SK-N-SH treated with all-trans-retinoic acid at 6 μM for 48 hours (cell line): ENCODE measurements at regions not wholly inside any gene's neighbourhood (a gene's known extent, or its start where the extent isn't known, plus 50 kb on each side); places are given as distances from the start of the nearest gene placed in this dataset.

Source experiments
- ATAC-seq: fragments of 200-7000 bp; cut with Tn5 transposase; 3 replicates; pipeline ENCODE4 v1.9.1; 2020; ENCODE audit warnings: mild to moderate bottlenecking, moderate library complexity
- ARNTL ChIP-seq: fragments of 450-650 bp; formaldehyde crosslinking; IDR thresholded peaks from 2 replicates; pipeline ENCODE4 v1.5.0; 2020; ENCODE audit warnings: low read depth, mild to moderate bottlenecking, moderate library complexity, borderline replicate concordance
- CSDC2 ChIP-seq: fragments of 250-450 bp; sonication (Bioruptor Pico); IDR thresholded peaks from 2 replicates; pipeline ENCODE4 v1.5.0; 2020; ENCODE audit warnings: mild to moderate bottlenecking, moderate library complexity
- CSRNP3 ChIP-seq: fragments of 250-450 bp; sonication (Bioruptor Pico); IDR thresholded peaks from 2 replicates; pipeline ENCODE4 v1.5.1; 2021; ENCODE audit warnings: mild to moderate bottlenecking, moderate library complexity
- GLIS3 ChIP-seq: fragments of 250-450 bp; sonication (Bioruptor Pico); IDR thresholded peaks from 2 replicates; pipeline ENCODE4 v1.5.0; 2020; ENCODE audit warnings: mild to moderate bottlenecking, moderate library complexity
- ISL1 ChIP-seq: fragments of 250-450 bp; sonication (Bioruptor Pico); IDR thresholded peaks from 2 replicates; pipeline ENCODE4 v2.1.2; 2022; ENCODE audit warnings: mild to moderate bottlenecking, moderate library complexity
- OSR1 ChIP-seq: fragments of 250-450 bp; sonication (Bioruptor Pico); IDR thresholded peaks from 2 replicates; pipeline ENCODE4 v1.8.0; 2022; ENCODE audit warnings: moderate library complexity, mild to moderate bottlenecking, inconsistent platforms
- PPARA ChIP-seq: fragments of 250-450 bp; sonication (Bioruptor Pico); IDR thresholded peaks from 2 replicates; pipeline ENCODE4 v1.5.0; 2020; ENCODE audit warnings: mild to moderate bottlenecking, borderline replicate concordance
- RARB ChIP-seq: fragments of 250-450 bp; sonication (Bioruptor Pico); IDR thresholded peaks from 2 replicates; pipeline ENCODE4 v1.8.0; 2021; ENCODE audit warnings: mild to moderate bottlenecking, moderate library complexity
- SNAI2 ChIP-seq: fragments of 250-450 bp; sonication (Bioruptor Pico); IDR thresholded peaks from 2 replicates; pipeline ENCODE4 v1.5.0; 2020; ENCODE audit warnings: mild to moderate bottlenecking, moderate library complexity
- TOX ChIP-seq: fragments of 250-450 bp; sonication (Bioruptor Pico); IDR thresholded peaks from 2 replicates; pipeline ENCODE4 v1.8.0; 2021; ENCODE audit warnings: mild to moderate bottlenecking, moderate library complexity, borderline replicate concordance
- TSHZ2 ChIP-seq: fragments of 250-450 bp; sonication (Bioruptor Pico); IDR thresholded peaks from 2 replicates; pipeline ENCODE4 v1.5.0; 2020; ENCODE audit warnings: mild to moderate bottlenecking, moderate library complexity
- ZC3H10 ChIP-seq: fragments of 250-450 bp; sonication (Bioruptor Pico); IDR thresholded peaks from 2 replicates; pipeline ENCODE4 v1.5.1; 2021; ENCODE audit warnings: mild to moderate bottlenecking, moderate library complexity
- ZFP3 ChIP-seq: fragments of 250-450 bp; sonication (Bioruptor Pico); IDR thresholded peaks from 2 replicates; pipeline ENCODE4 v1.5.0; 2020; ENCODE audit warnings: mild to moderate bottlenecking, moderate library complexity
- ZFP30 ChIP-seq: fragments of 450-650 bp; formaldehyde crosslinking; IDR thresholded peaks from 2 replicates; pipeline ENCODE4 v1.5.0; 2022; ENCODE audit warnings: mild to moderate bottlenecking, moderate library complexity
- ZNF565 ChIP-seq: fragments of 450-650 bp; formaldehyde crosslinking; conservative IDR thresholded peaks from 2 replicates; pipeline ENCODE4 v1.5.0; 2020; ENCODE audit warnings: low read depth, mild to moderate bottlenecking, moderate library complexity
- ZNF70 ChIP-seq: fragments of 450-650 bp; formaldehyde crosslinking; IDR thresholded peaks from 2 replicates; pipeline ENCODE4 v1.5.0; 2020; ENCODE audit warnings: mild to moderate bottlenecking, moderate library complexity
- ZNF8 ChIP-seq: fragments of 450-650 bp; formaldehyde crosslinking; IDR thresholded peaks from 2 replicates; pipeline ENCODE4 v1.5.0; 2020; ENCODE audit warnings: mild to moderate bottlenecking, moderate library complexity
- TF ChIP-seq, protein P1 (sequence below): fragments of 250-450 bp; sonication (Bioruptor Pico); IDR thresholded peaks from 2 replicates; pipeline ENCODE4 v1.8.0; 2020; ENCODE audit warnings: mild to moderate bottlenecking, moderate library complexity, borderline replicate concordance
- TF ChIP-seq, protein P2 (sequence below): fragments of 250-450 bp; sonication (Bioruptor Pico); IDR thresholded peaks from 2 replicates; pipeline ENCODE4 v1.8.0; 2021; ENCODE audit warnings: low read depth, mild to moderate bottlenecking, moderate library complexity, borderline replicate concordance

GRCh38 chr10:121088524-121088923 lies 237.4 kb downstream of the WDR11 start:
- TF ChIP-seq RARB (CRISPR knock-in tag) (no peak), ZNF70 (CRISPR knock-in tag) (no peak), PPARA (no peak), CSDC2 (CRISPR knock-in tag) (no peak), ZC3H10 (CRISPR knock-in tag) (no peak)
- TF ChIP-seq, all 23 proteins: peak for 0
- ATAC-seq, result no peak

- no peak for TF ChIP-seq ZNF565 (CRISPR knock-in tag)
- TF ChIP-seq, protein P1, sequence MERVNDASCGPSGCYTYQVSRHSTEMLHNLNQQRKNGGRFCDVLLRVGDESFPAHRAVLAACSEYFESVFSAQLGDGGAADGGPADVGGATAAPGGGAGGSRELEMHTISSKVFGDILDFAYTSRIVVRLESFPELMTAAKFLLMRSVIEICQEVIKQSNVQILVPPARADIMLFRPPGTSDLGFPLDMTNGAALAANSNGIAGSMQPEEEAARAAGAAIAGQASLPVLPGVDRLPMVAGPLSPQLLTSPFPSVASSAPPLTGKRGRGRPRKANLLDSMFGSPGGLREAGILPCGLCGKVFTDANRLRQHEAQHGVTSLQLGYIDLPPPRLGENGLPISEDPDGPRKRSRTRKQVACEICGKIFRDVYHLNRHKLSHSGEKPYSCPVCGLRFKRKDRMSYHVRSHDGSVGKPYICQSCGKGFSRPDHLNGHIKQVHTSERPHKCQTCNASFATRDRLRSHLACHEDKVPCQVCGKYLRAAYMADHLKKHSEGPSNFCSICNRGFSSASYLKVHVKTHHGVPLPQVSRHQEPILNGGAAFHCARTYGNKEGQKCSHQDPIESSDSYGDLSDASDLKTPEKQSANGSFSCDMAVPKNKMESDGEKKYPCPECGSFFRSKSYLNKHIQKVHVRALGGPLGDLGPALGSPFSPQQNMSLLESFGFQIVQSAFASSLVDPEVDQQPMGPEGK (CRISPR knock-in tag), result no peak
- TF ChIP-seq, protein P2, sequence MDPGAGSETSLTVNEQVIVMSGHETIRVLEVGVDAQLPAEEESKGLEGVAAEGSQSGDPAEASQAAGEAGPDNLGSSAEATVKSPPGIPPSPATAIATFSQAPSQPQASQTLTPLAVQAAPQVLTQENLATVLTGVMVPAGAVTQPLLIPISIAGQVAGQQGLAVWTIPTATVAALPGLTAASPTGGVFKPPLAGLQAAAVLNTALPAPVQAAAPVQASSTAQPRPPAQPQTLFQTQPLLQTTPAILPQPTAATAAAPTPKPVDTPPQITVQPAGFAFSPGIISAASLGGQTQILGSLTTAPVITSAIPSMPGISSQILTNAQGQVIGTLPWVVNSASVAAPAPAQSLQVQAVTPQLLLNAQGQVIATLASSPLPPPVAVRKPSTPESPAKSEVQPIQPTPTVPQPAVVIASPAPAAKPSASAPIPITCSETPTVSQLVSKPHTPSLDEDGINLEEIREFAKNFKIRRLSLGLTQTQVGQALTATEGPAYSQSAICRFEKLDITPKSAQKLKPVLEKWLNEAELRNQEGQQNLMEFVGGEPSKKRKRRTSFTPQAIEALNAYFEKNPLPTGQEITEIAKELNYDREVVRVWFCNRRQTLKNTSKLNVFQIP (CRISPR knock-in tag), result no peak
- ATAC-seq, result no peak; the same call in 2 of the 3 replicates
These were observed 238.3 kb downstream of the WDR11 start for GRCh38 chr10:121089434-121089833.

DNA sequence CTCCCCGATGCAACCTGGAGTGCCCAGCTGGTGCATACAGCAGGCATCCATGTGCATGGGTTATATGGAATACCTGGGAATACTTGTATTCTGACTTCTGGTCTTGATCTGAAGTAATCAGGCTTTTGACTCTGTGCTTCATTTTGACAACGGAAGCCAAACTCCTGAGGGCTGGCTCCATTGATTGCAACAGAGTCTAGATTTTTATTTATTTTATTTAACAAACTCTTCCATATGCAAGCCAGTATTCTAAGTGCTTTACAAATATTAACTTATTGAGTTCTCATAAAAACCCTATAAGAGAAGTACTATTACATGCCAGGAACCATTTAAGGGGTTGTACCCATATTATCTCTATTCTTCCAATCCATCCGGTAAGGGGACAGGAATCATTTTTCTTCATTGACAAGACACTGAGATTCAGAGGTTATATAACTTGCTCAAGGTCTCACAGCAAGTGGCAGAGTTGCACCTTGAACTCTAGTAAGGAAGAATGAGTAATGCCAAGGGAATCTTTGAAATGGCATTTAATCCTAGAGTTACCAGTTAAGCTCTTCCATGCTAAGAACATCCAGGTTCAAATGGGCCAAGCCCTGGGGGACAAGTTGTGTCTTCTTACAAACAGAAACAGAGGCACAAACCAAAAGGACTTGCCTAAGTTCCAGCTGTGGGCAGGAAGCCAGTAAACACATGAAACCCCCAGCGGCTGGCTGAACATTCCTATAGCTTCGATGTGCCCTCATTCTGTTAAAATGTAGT lies 241.0 kb downstream of the WDR11 start:
- no peak for ATAC-seq
- TF ChIP-seq CSDC2 (CRISPR knock-in tag), result no peak
- no peak for TF ChIP-seq ZNF70 (CRISPR knock-in tag)
- no peak for TF ChIP-seq RARB (CRISPR knock-in tag)
- TF ChIP-seq TSHZ2, result no peak
- no peak for TF ChIP-seq ARNTL (CRISPR knock-in tag)
- no peak for TF ChIP-seq ZNF8
- no peak for TF ChIP-seq ZNF565 (CRISPR knock-in tag)
- TF ChIP-seq ZFP30 (CRISPR knock-in tag), result no peak
- TF ChIP-seq, protein P1 (CRISPR knock-in tag), result no peak
- TF ChIP-seq ZC3H10 (CRISPR knock-in tag), result no peak
- no peak for TF ChIP-seq CSRNP3
- TF ChIP-seq ZFP3 (CRISPR knock-in tag), result no peak
- TF ChIP-seq GLIS3 (CRISPR knock-in tag), result no peak
- no peak for TF ChIP-seq ISL1 (CRISPR knock-in tag)
- TF ChIP-seq TOX (CRISPR knock-in tag), result no peak

DNA sequence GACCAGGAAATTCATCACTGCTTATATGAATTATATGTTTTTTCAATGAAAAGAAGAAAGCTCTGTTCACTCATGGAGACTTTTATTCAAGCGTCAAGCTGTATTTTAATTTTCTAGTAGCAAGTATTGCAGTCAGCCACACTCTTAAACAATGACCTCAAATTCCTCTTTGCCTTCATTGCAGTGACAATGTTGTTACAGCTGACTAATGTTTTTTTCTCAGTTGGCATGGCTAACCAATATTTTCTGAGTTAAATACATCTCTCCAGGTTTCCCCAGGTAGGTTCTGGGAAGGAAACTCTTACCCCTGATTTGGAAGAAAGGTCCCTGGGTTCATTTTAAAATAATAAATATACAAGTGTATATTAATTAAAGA lies 241.5 kb downstream of the WDR11 start:
- ATAC-seq, result no peak
- no peak for TF ChIP-seq ZC3H10 (CRISPR knock-in tag)
- TF ChIP-seq SNAI2 (CRISPR knock-in tag), result no peak
- no peak for TF ChIP-seq ISL1 (CRISPR knock-in tag)
- no peak for TF ChIP-seq RARB (CRISPR knock-in tag)
- no peak for TF ChIP-seq ZNF565 (CRISPR knock-in tag)
- no peak for TF ChIP-seq TOX (CRISPR knock-in tag)
- no peak for TF ChIP-seq ZFP30 (CRISPR knock-in tag)
- TF ChIP-seq, protein P2 (CRISPR knock-in tag), result no peak
- TF ChIP-seq GLIS3 (CRISPR knock-in tag), result no peak
- TF ChIP-seq OSR1 (CRISPR knock-in tag), result no peak
- TF ChIP-seq, all 23 proteins: peak for 0
